ENCODE measurements at regions not wholly inside any gene's neighbourhood (a gene's known extent, or its start where the extent isn't known, plus 50 kb on each side); places are given as distances from the start of the nearest gene placed in this dataset.

GRCh38 chr13:108360139-108360538 is 90.6 kb downstream of the TNFSF13B start:
- no peak for TF ChIP-seq CTCF (conservative IDR thresholded peaks at IDR 0.05)
- Mint-ChIP-seq H3K4me1 (ENCODE audit: unreplicated experiment) (no peaks in the 10 kb centered on the region), H3K27me3 (peaks cover 5% of the 10 kb centered on the region), H3K9me3 (no peaks in the 10 kb centered on the region), H3K36me3 (no peaks in the 10 kb centered on the region), H3K27ac (no peak overlapping the region), H3K4me3 (no peak overlapping the region)
- no peak for DNase-seq (ENCODE audit: extremely low spot score, unreplicated experiment)

GRCh38 chr13:108361769-108362168 is 92.3 kb downstream of the TNFSF13B start:
- no peaks in the 10 kb centered on the region for H3K9me3 Mint-ChIP-seq
- no peak overlapping the region for H3K27ac Mint-ChIP-seq
- DNase-seq (ENCODE audit: extremely low spot score, unreplicated experiment): no peak
- TF ChIP-seq CTCF (conservative IDR thresholded peaks at IDR 0.05): no peak
- H3K4me1 Mint-ChIP-seq (ENCODE audit: unreplicated experiment): no peaks in the 10 kb centered on the region
- H3K4me3 Mint-ChIP-seq: no peak overlapping the region
- peaks cover 5% of the 10 kb centered on the region for H3K27me3 Mint-ChIP-seq
- no peaks in the 10 kb centered on the region for H3K36me3 Mint-ChIP-seq

- H3K9me3 Mint-ChIP-seq: no peaks in the 10 kb centered on the region
- TF ChIP-seq CTCF (conservative IDR thresholded peaks at IDR 0.05): no peak
- H3K27me3 Mint-ChIP-seq: peaks cover 5% of the 10 kb centered on the region
- H3K36me3 Mint-ChIP-seq: no peaks in the 10 kb centered on the region
- H3K4me1 Mint-ChIP-seq (ENCODE audit: unreplicated experiment): no peaks in the 10 kb centered on the region
- no peak overlapping the region for H3K4me3 Mint-ChIP-seq
- no peak for DNase-seq (ENCODE audit: extremely low spot score, unreplicated experiment)
- no peak overlapping the region for H3K27ac Mint-ChIP-seq
These were observed 94.1 kb downstream of the TNFSF13B start for GRCh38 chr13:108363666-108364065.

GRCh38 chr13:108365255-108365654 is 95.7 kb downstream of the TNFSF13B start:
- no peak overlapping the region for H3K27ac Mint-ChIP-seq

GRCh38 chr13:108368250-108368905 is 98.9 kb downstream of the TNFSF13B start:
- no peak overlapping the region for H3K27ac Mint-ChIP-seq
- no peaks in the 10 kb centered on the region for H3K36me3 Mint-ChIP-seq
- no peaks in the 10 kb centered on the region for H3K27me3 Mint-ChIP-seq
- DNase-seq (ENCODE audit: extremely low spot score, unreplicated experiment): no peak
- TF ChIP-seq CTCF (conservative IDR thresholded peaks at IDR 0.05): no peak
- no peaks in the 10 kb centered on the region for H3K4me1 Mint-ChIP-seq (ENCODE audit: unreplicated experiment)
- peaks cover 4% of the 10 kb centered on the region for H3K9me3 Mint-ChIP-seq
- no peak overlapping the region for H3K4me3 Mint-ChIP-seq

More at GRCh38 chr13:108365255-108365654, 95.7 kb downstream of the TNFSF13B start:
- Mint-ChIP-seq H3K4me3 (no peak overlapping the region), H3K36me3 (no peaks in the 10 kb centered on the region), H3K4me1 (ENCODE audit: unreplicated experiment) (no peaks in the 10 kb centered on the region), H3K9me3 (no peaks in the 10 kb centered on the region), H3K27me3 (peaks cover 5% of the 10 kb centered on the region)
- TF ChIP-seq CTCF (conservative IDR thresholded peaks at IDR 0.05): no peak
- no peak for DNase-seq (ENCODE audit: extremely low spot score, unreplicated experiment)

Measured in type B pancreatic cell (in vitro differentiated cells).